Neural progenitor cell (in vitro differentiated cells): ENCODE measurements at regions not wholly inside any gene's neighbourhood (a gene's known extent, or its start where the extent isn't known, plus 50 kb on each side); places are given as distances from the start of the nearest gene placed in this dataset.

Experiments
- DNase-seq: peaks from one replicate; pipeline ENCODE4 v3.0.0-alpha.2; 2016; ENCODE audit warnings: low spot score
- H2AFZ ChIP-seq: fragments of 200-600 bp; sonication (generic); replicated peaks from 2 replicates; pipeline ENCODE4 v1.6.1; 2016; ENCODE audit warnings: antibody characterized with exemption
- H3F3A ChIP-seq: fragments of 200-600 bp; sonication (generic); 2 replicates; pipeline ENCODE4 v1.6.1; 2016; ENCODE audit warnings: antibody characterized with exemption, low read depth
- H3K27ac ChIP-seq: fragments of 200-600 bp; sonication (generic); 2 replicates; pipeline ENCODE4 v1.5.1; 2016; ENCODE audit warnings: mild to moderate bottlenecking
- H3K27me3 ChIP-seq: fragments of 200-600 bp; sonication (generic); 2 replicates; pipeline ENCODE4 v1.6.1; 2016; ENCODE audit warnings: mild to moderate bottlenecking, moderate library complexity
- H3K36me3 ChIP-seq: fragments of 200-600 bp; sonication (generic); 2 replicates; pipeline ENCODE4 v1.5.1; 2016
- H3K4me1 ChIP-seq: fragments of 200-600 bp; sonication (generic); 2 replicates; pipeline ENCODE4 v1.6.1; 2016; ENCODE audit warnings: mixed run types
- H3K4me2 ChIP-seq: fragments of 200-600 bp; sonication (generic); 2 replicates; pipeline ENCODE4 v1.6.1; 2016
- H3K4me3 ChIP-seq: fragments of 200-600 bp; sonication (generic); 2 replicates; pipeline ENCODE4 v1.5.1; 2016
- H3K79me2 ChIP-seq: fragments of 200-600 bp; sonication (generic); 2 replicates; pipeline ENCODE4 v1.6.1; 2016; ENCODE audit warnings: low read depth
- H3K9ac ChIP-seq: fragments of 200-600 bp; sonication (generic); 2 replicates; pipeline ENCODE4 v1.6.1; 2016
- H3K9me3 ChIP-seq: fragments of 200-600 bp; sonication (generic); 2 replicates; pipeline ENCODE4 v1.5.1; 2016; ENCODE audit warnings: low read depth
- H4K20me1 ChIP-seq: fragments of 200-600 bp; sonication (generic); 2 replicates; pipeline ENCODE4 v1.6.1; 2016; ENCODE audit warnings: low read depth
- H3K27ac Mint-ChIP-seq: 3 replicates; pipeline ENCODE4 v1.8.0; 2021; ENCODE audit warnings: mixed read lengths
- H3K27me3 Mint-ChIP-seq: 2 replicates; pipeline ENCODE4 v1.8.0; 2022; ENCODE audit warnings: low read depth, mild to moderate bottlenecking, inconsistent platforms, moderate library complexity, mixed read lengths; ENCODE audit not compliant: insufficient read depth
- H3K36me3 Mint-ChIP-seq: 3 replicates; pipeline ENCODE4 v1.8.0; 2021; ENCODE audit warnings: mixed read lengths
- H3K4me1 Mint-ChIP-seq: 3 replicates; pipeline ENCODE4 v1.8.0; 2021; ENCODE audit warnings: mixed read lengths
- H3K4me3 Mint-ChIP-seq: 3 replicates; pipeline ENCODE4 v1.8.0; 2021; ENCODE audit warnings: mild to moderate bottlenecking, moderate library complexity, mixed read lengths
- H3K9me3 Mint-ChIP-seq: 3 replicates; pipeline ENCODE4 v1.8.0; 2020; ENCODE audit warnings: mixed read lengths
- EZH2 ChIP-seq: fragments of 200-600 bp; sonication (generic); IDR thresholded peaks from 2 replicates; pipeline ENCODE4 v1.6.1; 2017; ENCODE audit warnings: antibody characterized with exemption, mild to moderate bottlenecking, moderate library complexity
- EZH2phosphoT487 ChIP-seq: fragments of 200-600 bp; sonication (generic); IDR thresholded peaks from 2 replicates; pipeline ENCODE4 v1.6.1; 2017; ENCODE audit warnings: antibody characterized with exemption
- TF ChIP-seq, protein P1 (sequence below): fragments of 200-600 bp; sonication (generic); IDR thresholded peaks from 2 replicates; pipeline ENCODE4 v1.5.1; 2017; ENCODE audit warnings: antibody characterized with exemption, mild to moderate bottlenecking

- no peaks in the 10 kb centered on the region for H3K36me3 ChIP-seq
- no peak overlapping the region for H3K4me3 ChIP-seq
- no peak overlapping the region for H3K9ac ChIP-seq
- H3K27me3 ChIP-seq, result peaks cover 31% of the 10 kb centered on the region
- no peak overlapping the region for H2AFZ ChIP-seq
- Mint-ChIP-seq H3K4me1 (peaks cover 61% of the 10 kb centered on the region), H3K27ac (no peak overlapping the region), H3K4me3 (no peak overlapping the region), H3K36me3 (peaks cover 2% of the 10 kb centered on the region), H3K27me3 (peaks cover 18% of the 10 kb centered on the region), H3K9me3 (no peaks in the 10 kb centered on the region)
- H3K79me2 ChIP-seq, result no peaks in the 10 kb centered on the region
- no peaks in the 10 kb centered on the region for H3K9me3 ChIP-seq
- H3F3A ChIP-seq, result peaks cover 10% of the 10 kb centered on the region
- peaks cover 20% of the 10 kb centered on the region for H3K4me1 ChIP-seq
- TF ChIP-seq, protein P1, sequence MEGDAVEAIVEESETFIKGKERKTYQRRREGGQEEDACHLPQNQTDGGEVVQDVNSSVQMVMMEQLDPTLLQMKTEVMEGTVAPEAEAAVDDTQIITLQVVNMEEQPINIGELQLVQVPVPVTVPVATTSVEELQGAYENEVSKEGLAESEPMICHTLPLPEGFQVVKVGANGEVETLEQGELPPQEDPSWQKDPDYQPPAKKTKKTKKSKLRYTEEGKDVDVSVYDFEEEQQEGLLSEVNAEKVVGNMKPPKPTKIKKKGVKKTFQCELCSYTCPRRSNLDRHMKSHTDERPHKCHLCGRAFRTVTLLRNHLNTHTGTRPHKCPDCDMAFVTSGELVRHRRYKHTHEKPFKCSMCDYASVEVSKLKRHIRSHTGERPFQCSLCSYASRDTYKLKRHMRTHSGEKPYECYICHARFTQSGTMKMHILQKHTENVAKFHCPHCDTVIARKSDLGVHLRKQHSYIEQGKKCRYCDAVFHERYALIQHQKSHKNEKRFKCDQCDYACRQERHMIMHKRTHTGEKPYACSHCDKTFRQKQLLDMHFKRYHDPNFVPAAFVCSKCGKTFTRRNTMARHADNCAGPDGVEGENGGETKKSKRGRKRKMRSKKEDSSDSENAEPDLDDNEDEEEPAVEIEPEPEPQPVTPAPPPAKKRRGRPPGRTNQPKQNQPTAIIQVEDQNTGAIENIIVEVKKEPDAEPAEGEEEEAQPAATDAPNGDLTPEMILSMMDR, result no peak
- TF ChIP-seq EZH2 (no peak), EZH2phosphoT487 (no peak)
- DNase-seq, result no peak
- no peaks in the 10 kb centered on the region for H4K20me1 ChIP-seq
- no peak overlapping the region for H3K27ac ChIP-seq
- H3K4me2 ChIP-seq, result no peak overlapping the region
Measured at GRCh38 chr9:129254566-129255287, 76.7 kb upstream of the IER5L start.

DNA sequence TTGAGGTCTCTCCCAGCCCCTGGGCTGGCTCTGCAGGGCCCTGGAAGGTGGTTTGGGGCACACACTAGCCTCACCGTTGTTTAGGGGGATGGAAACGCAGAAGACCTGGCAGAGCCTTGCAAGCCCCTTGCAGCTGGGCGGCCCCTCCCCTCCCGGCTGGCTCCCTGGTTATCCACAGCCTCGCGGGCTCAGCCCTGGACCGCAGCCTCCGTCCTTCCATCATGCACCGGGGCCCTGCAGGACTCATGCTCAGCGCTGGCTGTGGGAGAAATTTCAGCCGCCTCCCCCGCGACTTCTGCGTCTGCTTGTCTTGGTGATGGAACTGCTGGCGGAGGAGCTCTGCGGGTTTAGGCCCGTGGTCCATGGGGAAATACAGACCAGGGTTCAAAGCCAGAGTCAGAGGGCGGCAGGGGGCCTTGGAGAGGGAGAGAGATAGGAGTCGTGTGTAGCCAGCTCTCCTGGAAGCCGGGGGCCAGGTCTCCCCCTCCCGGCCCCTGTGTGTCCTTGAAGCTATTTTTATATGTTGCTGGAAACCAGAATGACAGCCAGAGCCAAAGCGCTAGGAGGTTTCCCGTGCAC lies 75.8 kb upstream of the IER5L start:
- Mint-ChIP-seq H3K27ac (peak overlapping the region; percentile 69), H3K27me3 (peaks cover 18% of the 10 kb centered on the region), H3K9me3 (no peaks in the 10 kb centered on the region), H3K4me3 (no peak overlapping the region), H3K36me3 (peaks cover 2% of the 10 kb centered on the region), H3K4me1 (peaks cover 53% of the 10 kb centered on the region)
- Histone ChIP-seq H3K27ac (no peak overlapping the region), H3K4me1 (peaks cover 20% of the 10 kb centered on the region), H3K9me3 (no peaks in the 10 kb centered on the region), H3K4me2 (no peak overlapping the region), H4K20me1 (no peaks in the 10 kb centered on the region), H3K79me2 (no peaks in the 10 kb centered on the region), H3K4me3 (no peak overlapping the region), H2AFZ (peak overlapping the region; percentile 30), H3K9ac (no peak overlapping the region), H3K36me3 (no peaks in the 10 kb centered on the region), H3F3A (peaks cover 10% of the 10 kb centered on the region), H3K27me3 (peaks cover 23% of the 10 kb centered on the region)
- TF ChIP-seq, protein P1, result no peak
- TF ChIP-seq EZH2, result no peak
- TF ChIP-seq EZH2phosphoT487, result no peak
- DNase-seq, result peak; percentile 38

GRCh38 chr9:129252937-129253802 lies 75.1 kb upstream of the IER5L start:
- H3K4me3 Mint-ChIP-seq, result no peak overlapping the region
- DNase-seq, result peak; percentile 41

More at GRCh38 chr9:129252937-129253802, 75.1 kb upstream of the IER5L start:
- peaks cover 2% of the 10 kb centered on the region for H3K36me3 Mint-ChIP-seq
- peaks cover 51% of the 10 kb centered on the region for H3K4me1 Mint-ChIP-seq
- no peak overlapping the region for H3K4me3 ChIP-seq
- peaks cover 18% of the 10 kb centered on the region for H3K27me3 Mint-ChIP-seq
- H3K4me2 ChIP-seq, result no peak overlapping the region
- H3K79me2 ChIP-seq, result no peaks in the 10 kb centered on the region
- peaks cover 15% of the 10 kb centered on the region for H3K27me3 ChIP-seq
- no peaks in the 10 kb centered on the region for H3K36me3 ChIP-seq
- H3K4me1 ChIP-seq, result peaks cover 20% of the 10 kb centered on the region
- H3K9me3 Mint-ChIP-seq, result no peaks in the 10 kb centered on the region
- TF ChIP-seq EZH2phosphoT487, result no peak
- peaks cover 10% of the 10 kb centered on the region for H3F3A ChIP-seq
- H3K27ac ChIP-seq, result no peak overlapping the region
- H3K9me3 ChIP-seq, result no peaks in the 10 kb centered on the region
- peak overlapping the region; percentile 30 for H2AFZ ChIP-seq
- no peaks in the 10 kb centered on the region for H4K20me1 ChIP-seq
- no peak overlapping the region for H3K9ac ChIP-seq
- peak overlapping the region; percentile 53 for H3K27ac Mint-ChIP-seq
